ENCODE measurements at regions not wholly inside any gene's neighbourhood (a gene's known extent, or its start where the extent isn't known, plus 50 kb on each side); places are given as distances from the start of the nearest gene placed in this dataset.
"Not testable (repeated sequence)": the region's sequence is repeated elsewhere in the genome, so short reads cannot be mapped to it uniquely, and the experiment has no call there.

DNA sequence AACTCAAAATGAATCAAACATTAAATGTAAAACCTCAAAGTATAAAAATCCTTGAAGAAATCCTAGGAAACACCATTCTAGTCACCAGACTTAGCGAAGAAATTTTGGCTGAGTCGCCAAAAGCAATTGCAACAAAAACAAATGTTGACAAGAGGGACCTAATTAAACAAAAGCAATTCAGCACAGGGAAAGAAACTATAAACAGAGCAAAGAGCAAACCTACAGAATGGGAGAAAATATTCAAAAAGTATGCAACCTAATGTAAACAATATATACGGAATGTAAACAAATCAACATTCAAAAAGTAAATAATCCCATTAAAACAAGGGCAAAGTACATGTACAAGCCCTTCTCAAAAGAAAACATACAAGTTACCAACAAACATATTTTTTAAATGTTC is 974.7 kb downstream of the TRAM1L1 start:
- Histone ChIP-seq H3K4me1 (ENCODE audit: low read depth) (no peaks in the 10 kb centered on the region), H3K4me3 (no peak overlapping the region), H3K36me3 (ENCODE audit: low read depth) (no peaks in the 10 kb centered on the region), H3K9me3 (no peaks in the 10 kb centered on the region)
- ATAC-seq (no peak), DNase-seq (no peak)
- TF ChIP-seq, protein P1, sequence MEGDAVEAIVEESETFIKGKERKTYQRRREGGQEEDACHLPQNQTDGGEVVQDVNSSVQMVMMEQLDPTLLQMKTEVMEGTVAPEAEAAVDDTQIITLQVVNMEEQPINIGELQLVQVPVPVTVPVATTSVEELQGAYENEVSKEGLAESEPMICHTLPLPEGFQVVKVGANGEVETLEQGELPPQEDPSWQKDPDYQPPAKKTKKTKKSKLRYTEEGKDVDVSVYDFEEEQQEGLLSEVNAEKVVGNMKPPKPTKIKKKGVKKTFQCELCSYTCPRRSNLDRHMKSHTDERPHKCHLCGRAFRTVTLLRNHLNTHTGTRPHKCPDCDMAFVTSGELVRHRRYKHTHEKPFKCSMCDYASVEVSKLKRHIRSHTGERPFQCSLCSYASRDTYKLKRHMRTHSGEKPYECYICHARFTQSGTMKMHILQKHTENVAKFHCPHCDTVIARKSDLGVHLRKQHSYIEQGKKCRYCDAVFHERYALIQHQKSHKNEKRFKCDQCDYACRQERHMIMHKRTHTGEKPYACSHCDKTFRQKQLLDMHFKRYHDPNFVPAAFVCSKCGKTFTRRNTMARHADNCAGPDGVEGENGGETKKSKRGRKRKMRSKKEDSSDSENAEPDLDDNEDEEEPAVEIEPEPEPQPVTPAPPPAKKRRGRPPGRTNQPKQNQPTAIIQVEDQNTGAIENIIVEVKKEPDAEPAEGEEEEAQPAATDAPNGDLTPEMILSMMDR (IDR thresholded peaks at IDR 0.05), result no peak
- intact Hi-C loops (cut with DNase I, micrococcal nuclease), result no loop called here

DNA sequence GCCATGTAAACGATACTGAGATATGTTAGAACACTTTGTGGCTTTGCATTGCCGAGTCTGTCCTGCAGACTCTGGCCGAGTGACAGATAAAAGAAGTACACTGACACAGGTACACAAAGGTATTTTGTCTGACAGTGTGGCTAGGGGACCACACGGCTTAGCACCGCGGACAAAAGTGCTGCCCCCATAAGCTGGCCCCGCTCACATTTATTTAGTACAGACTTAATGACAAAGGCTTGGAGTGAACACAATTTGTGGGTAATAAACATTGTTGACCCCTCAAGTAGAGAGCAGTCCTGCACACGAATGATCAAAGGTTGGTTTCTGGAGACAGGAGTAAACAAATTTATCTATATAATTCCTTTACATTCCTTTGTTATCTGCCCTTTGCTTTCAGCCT is 976.8 kb downstream of the TRAM1L1 start:
- ATAC-seq, result no peak
- Histone ChIP-seq H3K4me1 (ENCODE audit: low read depth) (no peaks in the 10 kb centered on the region), H3K4me3 (no peak overlapping the region), H3K36me3 (ENCODE audit: low read depth) (no peaks in the 10 kb centered on the region), H3K9me3 (no peaks in the 10 kb centered on the region)
- intact Hi-C loops (cut with DNase I, micrococcal nuclease), result no loop called here
- DNase-seq, result no peak
- TF ChIP-seq, protein P1 (IDR thresholded peaks at IDR 0.05), result no peak

DNA sequence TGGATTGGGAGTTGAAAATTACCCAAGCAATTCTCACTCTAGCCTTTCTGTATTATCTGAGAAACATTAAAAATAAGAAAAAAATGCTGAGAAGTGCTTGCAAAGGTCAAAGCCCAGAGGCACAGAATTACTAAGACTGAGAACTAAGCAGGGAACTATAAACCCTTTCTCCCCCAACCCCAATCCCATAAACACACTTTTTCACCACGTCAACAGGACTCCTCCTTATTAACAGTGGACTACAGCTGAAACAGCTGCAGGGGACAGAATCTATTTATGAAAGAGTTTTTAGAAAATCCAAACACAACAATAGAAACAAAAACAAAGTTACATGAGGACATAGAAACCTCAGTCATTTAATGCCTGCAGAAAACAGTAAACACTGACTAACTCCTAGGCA is 984.1 kb downstream of the TRAM1L1 start:
- H3K4me1 ChIP-seq (ENCODE audit: low read depth), result no peaks in the 10 kb centered on the region
- H3K4me3 ChIP-seq, result no peak overlapping the region
- no peaks in the 10 kb centered on the region for H3K36me3 ChIP-seq (ENCODE audit: low read depth)
- intact Hi-C loops (cut with DNase I, micrococcal nuclease), result no loop called here
- ATAC-seq, result no peak
- no peak for DNase-seq
- peaks cover 11% of the 10 kb centered on the region for H3K9me3 ChIP-seq
- TF ChIP-seq, protein P1 (IDR thresholded peaks at IDR 0.05), result no peak

DNA sequence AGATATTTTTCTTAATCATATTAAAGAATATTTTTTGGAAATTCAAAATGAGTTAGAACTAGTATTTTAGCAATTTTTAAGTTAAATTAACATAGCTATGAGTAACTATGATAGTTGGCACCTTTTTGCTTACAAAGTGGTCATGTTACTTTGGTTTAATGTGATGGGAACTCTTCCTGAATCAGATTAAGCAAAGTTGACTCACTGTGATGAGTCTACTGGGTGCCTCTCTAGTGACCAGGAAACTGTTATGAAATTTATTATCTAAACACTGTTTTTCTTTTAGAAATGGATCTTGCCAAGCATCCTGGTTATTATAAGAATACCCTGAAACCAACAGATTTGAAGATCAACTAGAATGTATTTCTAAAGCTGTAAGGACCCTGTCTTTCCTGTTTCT is 985.8 kb downstream of the TRAM1L1 start:
- intact Hi-C loops (cut with DNase I, micrococcal nuclease), result no loop called here
- no peak for ATAC-seq
- Histone ChIP-seq H3K4me3 (no peak overlapping the region), H3K4me1 (ENCODE audit: low read depth) (no peaks in the 10 kb centered on the region), H3K9me3 (peaks cover 11% of the 10 kb centered on the region), H3K36me3 (ENCODE audit: low read depth) (no peaks in the 10 kb centered on the region)
- TF ChIP-seq, protein P1 (IDR thresholded peaks at IDR 0.05), result no peak
- no peak for DNase-seq

DNA sequence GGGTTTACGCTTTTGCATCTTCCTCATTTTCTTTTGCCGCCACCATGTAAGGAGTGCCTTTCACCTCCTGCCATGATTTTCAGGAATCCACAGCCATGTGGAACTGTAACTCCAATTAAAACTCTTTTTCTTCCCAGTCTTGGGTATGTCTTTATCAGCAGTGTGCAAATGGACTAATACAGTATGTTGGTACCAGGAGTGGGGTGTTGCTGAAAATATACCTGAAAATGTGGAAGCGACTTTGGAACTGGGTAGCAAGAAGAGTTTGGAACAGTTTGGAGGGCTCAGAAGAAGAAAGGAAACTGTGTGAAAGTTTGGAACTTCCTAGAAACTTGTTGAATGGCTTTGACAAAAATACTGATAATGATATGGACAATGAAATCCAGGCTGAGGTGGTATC is 983.9 kb upstream of the NDST4 start:
- ATAC-seq; H3K4me1 ChIP-seq (ENCODE audit: low read depth); H3K4me3 ChIP-seq; H3K36me3 ChIP-seq (ENCODE audit: low read depth); intact Hi-C loops (cut with DNase I, micrococcal nuclease); DNase-seq: not testable (repeated sequence)
- peaks cover 11% of the 10 kb centered on the region for H3K9me3 ChIP-seq

DNA sequence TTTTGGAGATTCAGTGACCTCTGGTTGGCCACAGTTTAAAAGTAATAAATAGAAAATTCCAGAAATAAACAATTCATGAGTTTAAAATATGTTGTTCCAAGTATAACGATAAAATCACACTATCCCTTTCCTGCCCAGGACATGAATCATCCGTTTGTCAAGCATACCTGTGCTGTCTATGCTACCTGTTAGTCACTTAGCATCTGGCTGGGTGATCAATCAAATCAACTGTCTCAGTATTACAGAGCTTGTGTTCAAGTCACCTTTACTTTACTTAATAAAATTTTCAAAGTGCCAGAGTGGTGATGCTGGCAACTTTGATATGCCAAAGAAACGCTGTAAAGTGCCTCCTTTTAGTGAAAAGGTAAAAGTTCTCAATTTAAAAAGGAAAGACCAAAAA is 979.5 kb upstream of the NDST4 start:
- no peak for ATAC-seq
- no peaks in the 10 kb centered on the region for H3K36me3 ChIP-seq (ENCODE audit: low read depth)
- intact Hi-C loops (cut with DNase I, micrococcal nuclease), result no loop called here
- no peaks in the 10 kb centered on the region for H3K4me1 ChIP-seq (ENCODE audit: low read depth)
- TF ChIP-seq, protein P1 (IDR thresholded peaks at IDR 0.05), result no peak
- H3K9me3 ChIP-seq, result peaks cover 11% of the 10 kb centered on the region
- H3K4me3 ChIP-seq, result no peak overlapping the region
- no peak for DNase-seq

Measured in mucosa of descending colon (tissue), 3 donors.